ENCODE measurements at regions not wholly inside any gene's neighbourhood (a gene's known extent, or its start where the extent isn't known, plus 50 kb on each side); places are given as distances from the start of the nearest gene placed in this dataset.

GRCh38 chr11:38937709-38938108 lies 2339.7 kb upstream of the RAG2 start:
- in situ Hi-C loops (cut with HindIII; ENCODE audit: low pct_unique_long_range_greater_than_20kb, low sequenced_read_pairs) (no loop called here), intact Hi-C loops (cut with micrococcal nuclease; ENCODE audit: unreplicated experiment) (no loop called here)
- no peaks in the 10 kb centered on the region for H3K9me3 ChIP-seq (ENCODE audit: control insufficient read depth, insufficient read depth, low read depth, low read length)
- POLR2A ChIA-PET = no interaction called here
- H3K27me3 ChIP-seq (ENCODE audit: control insufficient read depth, insufficient read depth, low read length) = no peaks in the 10 kb centered on the region
- TF ChIP-seq REST (IDR thresholded peaks at IDR 0.05; ENCODE audit: insufficient read depth in 1 of 2, low read depth in 2 of 2, low read length in 1 of 2) (no peak), TCF7L2 (IDR thresholded peaks at IDR 0.05; ENCODE audit: low read depth, low read length) (no peak), POLR2AphosphoS5 (IDR thresholded peaks at IDR 0.05; ENCODE audit: low read depth, low read length) (no peak), SIN3A (IDR thresholded peaks at IDR 0.05; ENCODE audit: borderline replicate concordance, insufficient read depth, low read depth, low read length) (no peak), CTCF (IDR thresholded peaks at IDR 0.05) (no peak)
- no peak overlapping the region for H3K4me3 ChIP-seq (ENCODE audit: low read depth in 2 of 2, low read length in 2 of 2)
- no peaks in the 10 kb centered on the region for H3K4me1 ChIP-seq (ENCODE audit: control insufficient read depth, insufficient read depth, low read length)
- CTCF ChIA-PET = no interaction called here
- no peaks in the 10 kb centered on the region for H3K36me3 ChIP-seq (ENCODE audit: control insufficient read depth, insufficient read depth, low read length)
- DNase-seq (ENCODE audit: low read depth, low spot score) (no peak), ATAC-seq (no peak)
- BruUV-seq (replicated peaks) = no TSS peak
- H3K27ac ChIP-seq (ENCODE audit: low read length) = no peak overlapping the region

- in situ Hi-C loops (cut with HindIII; ENCODE audit: low pct_unique_long_range_greater_than_20kb, low sequenced_read_pairs) = no loop called here
- ChIA-PET CTCF (no interaction called here), POLR2A (no interaction called here)
- no TSS peak for BruUV-seq (replicated peaks)
- ATAC-seq (no peak), DNase-seq (ENCODE audit: low read depth, low spot score) (no peak)
- Histone ChIP-seq H3K4me1 (ENCODE audit: control insufficient read depth, insufficient read depth, low read length) (no peaks in the 10 kb centered on the region), H3K9me3 (ENCODE audit: control insufficient read depth, insufficient read depth, low read depth, low read length) (no peaks in the 10 kb centered on the region), H3K27me3 (ENCODE audit: control insufficient read depth, insufficient read depth, low read length) (no peaks in the 10 kb centered on the region), H3K36me3 (ENCODE audit: control insufficient read depth, insufficient read depth, low read length) (no peaks in the 10 kb centered on the region), H3K4me3 (ENCODE audit: low read depth in 2 of 2, low read length in 2 of 2) (no peak overlapping the region), H3K27ac (ENCODE audit: low read length) (no peak overlapping the region)
- TF ChIP-seq TCF7L2 (IDR thresholded peaks at IDR 0.05; ENCODE audit: low read depth, low read length) (no peak), POLR2AphosphoS5 (IDR thresholded peaks at IDR 0.05; ENCODE audit: low read depth, low read length) (no peak), CTCF (IDR thresholded peaks at IDR 0.05) (no peak), SIN3A (IDR thresholded peaks at IDR 0.05; ENCODE audit: borderline replicate concordance, insufficient read depth, low read depth, low read length) (no peak), REST (IDR thresholded peaks at IDR 0.05; ENCODE audit: insufficient read depth in 1 of 2, low read depth in 2 of 2, low read length in 1 of 2) (no peak)
- intact Hi-C loops (cut with micrococcal nuclease; ENCODE audit: unreplicated experiment) = no loop called here
Observed at GRCh38 chr11:38935941-38936340, 2337.9 kb upstream of the RAG2 start.

All from Panc1 (cell line).